ENCODE measurements at regions not wholly inside any gene's neighbourhood (a gene's known extent, or its start where the extent isn't known, plus 50 kb on each side); places are given as distances from the start of the nearest gene placed in this dataset.

DNA sequence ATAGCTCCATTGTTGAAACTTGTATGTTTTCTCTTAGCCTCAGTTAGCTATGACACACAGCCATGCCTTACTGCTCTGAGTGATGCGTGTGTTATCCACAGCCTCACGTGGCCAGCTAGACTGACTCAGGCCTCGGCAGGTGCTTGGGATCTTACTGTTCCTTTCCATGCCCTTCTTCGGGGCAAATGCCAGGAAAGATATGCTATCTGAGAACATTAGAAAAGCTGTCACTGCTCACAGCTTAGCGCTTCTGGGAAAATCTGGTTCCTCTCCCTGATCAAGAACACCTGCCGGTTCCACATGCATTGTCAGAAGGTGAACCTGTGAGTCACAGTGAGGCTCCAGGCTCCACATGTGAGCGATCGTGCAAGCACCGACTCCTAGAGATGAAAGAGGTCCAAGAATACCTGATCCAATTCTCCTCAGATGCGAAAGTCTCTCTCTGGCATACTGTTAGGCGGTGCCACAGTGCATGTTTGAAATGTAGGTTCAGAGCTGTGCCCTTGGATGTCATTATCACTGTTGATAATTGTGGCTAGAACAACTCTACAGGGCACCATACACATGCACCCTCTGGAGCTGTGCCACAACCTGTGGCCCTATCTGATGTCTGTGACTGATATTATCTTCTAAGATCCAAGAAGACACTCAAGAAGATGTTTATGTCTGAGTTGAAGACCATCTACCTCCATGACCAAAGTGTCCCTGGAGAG, 247.8 kb upstream of the IGFBP3 start:
- TF ChIP-seq, protein P1, sequence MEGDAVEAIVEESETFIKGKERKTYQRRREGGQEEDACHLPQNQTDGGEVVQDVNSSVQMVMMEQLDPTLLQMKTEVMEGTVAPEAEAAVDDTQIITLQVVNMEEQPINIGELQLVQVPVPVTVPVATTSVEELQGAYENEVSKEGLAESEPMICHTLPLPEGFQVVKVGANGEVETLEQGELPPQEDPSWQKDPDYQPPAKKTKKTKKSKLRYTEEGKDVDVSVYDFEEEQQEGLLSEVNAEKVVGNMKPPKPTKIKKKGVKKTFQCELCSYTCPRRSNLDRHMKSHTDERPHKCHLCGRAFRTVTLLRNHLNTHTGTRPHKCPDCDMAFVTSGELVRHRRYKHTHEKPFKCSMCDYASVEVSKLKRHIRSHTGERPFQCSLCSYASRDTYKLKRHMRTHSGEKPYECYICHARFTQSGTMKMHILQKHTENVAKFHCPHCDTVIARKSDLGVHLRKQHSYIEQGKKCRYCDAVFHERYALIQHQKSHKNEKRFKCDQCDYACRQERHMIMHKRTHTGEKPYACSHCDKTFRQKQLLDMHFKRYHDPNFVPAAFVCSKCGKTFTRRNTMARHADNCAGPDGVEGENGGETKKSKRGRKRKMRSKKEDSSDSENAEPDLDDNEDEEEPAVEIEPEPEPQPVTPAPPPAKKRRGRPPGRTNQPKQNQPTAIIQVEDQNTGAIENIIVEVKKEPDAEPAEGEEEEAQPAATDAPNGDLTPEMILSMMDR (IDR thresholded peaks at IDR 0.05; ENCODE audit: insufficient read depth, low read depth, low read length), result no peak
- no peak for TF ChIP-seq EZH2 (IDR thresholded peaks at IDR 0.05; ENCODE audit: insufficient read depth, low read length)
